MV-4-11 (cell line): ENCODE measurements at regions not wholly inside any gene's neighbourhood (a gene's known extent, or its start where the extent isn't known, plus 50 kb on each side); places are given as distances from the start of the nearest gene placed in this dataset.
"Not testable (repeated sequence)": the region's sequence is repeated elsewhere in the genome, so short reads cannot be mapped to it uniquely, and the experiment has no call there.

Experiments
- DNase-seq: peaks from one replicate; lab custom pipeline; 2025; lab: John Stamatoyannopoulos, UW

GRCh38 chr1:79230751-79231150 lies 224.2 kb upstream of the ADGRL4 start:
- DNase-seq: not testable (repeated sequence)

- no peak for DNase-seq
Measured at GRCh38 chr1:79226963-79227362, 220.4 kb upstream of the ADGRL4 start.

DNA sequence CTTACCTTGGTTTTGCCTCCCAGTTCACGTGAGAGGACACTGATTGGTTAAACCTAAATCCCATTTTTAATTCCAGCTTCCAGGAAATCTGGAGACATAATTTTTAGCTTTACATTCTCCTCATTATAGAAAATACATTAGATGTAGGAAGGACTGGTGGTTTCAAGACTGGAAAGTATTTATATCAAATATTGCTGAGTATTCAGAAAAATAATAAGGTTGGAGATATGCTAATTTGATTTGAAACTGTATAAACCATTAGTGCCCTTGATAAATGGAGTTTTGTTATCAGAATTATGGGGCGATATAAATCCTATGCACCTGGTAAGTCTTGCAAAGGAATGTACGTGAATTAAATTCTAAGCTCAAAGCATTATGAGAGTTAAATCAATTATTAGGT lies 218.0 kb upstream of the ADGRL4 start:
- DNase-seq: no peak

DNA sequence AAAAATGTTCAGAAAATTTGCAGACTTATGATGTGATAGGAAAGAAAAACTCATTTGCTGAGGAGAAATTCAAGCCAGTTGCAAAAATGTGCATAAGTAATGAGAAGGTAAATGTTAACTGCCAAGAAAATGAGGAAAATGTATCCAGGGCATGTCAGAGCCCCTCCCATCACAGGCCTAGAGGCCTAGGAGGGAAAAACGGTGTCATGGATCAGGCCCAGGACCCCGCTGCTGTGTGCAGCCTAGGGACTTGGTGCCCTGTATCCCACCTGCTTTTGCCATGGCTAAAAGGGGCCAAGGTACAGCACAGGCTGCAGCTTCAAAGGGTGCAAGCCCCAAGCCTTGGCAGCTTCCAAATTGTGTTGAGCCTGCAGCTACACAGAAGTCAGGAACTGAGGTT lies 214.0 kb upstream of the ADGRL4 start:
- no peak for DNase-seq

GRCh38 chr1:79215311-79215710 lies 208.8 kb upstream of the ADGRL4 start:
- DNase-seq: no peak

DNA sequence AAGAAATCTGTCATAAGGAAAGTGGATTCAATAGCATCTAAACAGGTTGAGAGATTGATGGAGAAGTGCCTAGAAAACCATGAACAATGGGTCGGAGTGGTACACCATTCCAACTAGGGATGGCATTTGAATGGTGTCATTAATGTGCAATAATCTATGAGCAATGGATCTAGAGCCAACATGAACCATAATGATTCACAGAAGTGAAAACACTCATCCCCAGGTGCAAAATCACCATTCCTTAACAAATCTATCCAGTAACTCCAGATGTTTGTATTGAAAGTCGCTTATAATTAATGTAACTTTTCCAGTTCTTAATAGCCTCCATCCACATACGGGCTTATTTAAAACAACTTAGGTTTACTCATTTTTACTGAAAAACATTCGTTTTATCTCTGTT lies 201.3 kb upstream of the ADGRL4 start:
- DNase-seq: no peak

DNA sequence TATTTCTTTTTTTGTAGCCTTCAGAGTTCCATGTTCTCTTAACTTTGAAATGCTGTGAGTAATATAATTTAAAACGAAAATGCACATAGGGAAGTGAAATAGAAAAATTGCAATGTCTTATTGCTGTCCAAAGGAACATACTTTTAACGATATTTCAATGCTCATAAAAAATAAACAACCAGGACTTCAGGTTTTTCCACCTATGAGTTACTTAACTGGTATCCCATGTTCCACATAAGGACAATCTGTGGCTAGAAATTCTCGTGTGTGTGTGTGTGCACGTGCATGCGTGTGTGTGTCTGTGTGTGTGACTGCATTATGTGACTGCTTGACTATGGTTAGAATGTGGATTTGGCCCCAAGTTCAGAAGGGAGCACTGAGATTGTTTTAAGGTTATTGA lies 200.8 kb upstream of the ADGRL4 start:
- DNase-seq: no peak

DNA sequence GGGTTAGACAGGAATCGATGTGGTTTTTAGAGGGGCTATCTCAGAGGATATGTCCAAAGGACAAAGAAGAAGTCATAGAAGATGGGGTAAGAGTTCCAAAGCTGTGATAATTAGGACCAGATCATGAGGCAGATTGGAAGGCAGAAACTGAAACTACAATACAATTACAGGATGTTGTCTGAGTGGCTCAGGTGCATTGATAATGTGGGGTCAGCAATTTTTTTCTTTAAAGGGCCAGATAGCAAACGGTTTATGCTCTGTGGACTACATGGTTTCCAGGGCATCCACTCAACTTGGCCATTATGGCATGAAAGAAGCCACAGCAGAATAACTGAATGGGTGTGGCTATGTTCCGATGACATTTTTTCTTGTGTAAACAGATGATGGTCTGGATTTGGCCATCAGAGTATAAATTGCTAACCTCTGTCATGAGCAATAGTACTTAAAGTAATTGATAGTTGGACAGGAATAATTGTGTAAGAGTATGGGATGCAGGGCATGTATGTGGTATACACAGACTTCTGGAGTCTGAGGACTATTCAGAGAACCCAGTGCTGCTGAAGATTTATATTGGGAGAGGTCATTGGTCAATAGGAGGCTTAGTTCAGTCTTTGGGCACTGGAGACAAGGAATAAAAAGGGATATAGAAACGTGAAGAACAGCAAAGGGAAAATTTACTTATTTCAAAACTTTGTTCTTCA lies 198.4 kb upstream of the ADGRL4 start:
- DNase-seq: no peak

DNA sequence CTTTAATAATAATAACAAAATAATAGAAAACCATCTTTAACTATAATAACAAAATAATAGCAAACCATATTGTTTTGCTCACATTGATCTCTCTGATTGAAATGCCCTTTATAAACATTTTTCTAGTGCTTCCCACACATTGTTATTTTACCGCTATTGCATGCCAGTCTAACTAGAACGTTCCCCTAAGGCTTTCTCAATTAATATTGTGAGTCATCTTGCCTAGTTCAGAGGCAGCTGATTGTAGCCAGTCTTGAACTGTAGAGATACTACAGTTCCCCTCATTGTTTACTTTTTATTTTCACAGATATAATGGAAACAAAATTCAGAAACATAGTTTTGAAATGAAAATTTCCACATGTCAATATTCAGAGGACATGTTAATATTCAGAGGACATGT lies 192.3 kb upstream of the ADGRL4 start:
- no peak for DNase-seq

- DNase-seq: peak; percentile 19
Measured at GRCh38 chr1:79197421-79197820, 190.9 kb upstream of the ADGRL4 start.

DNA sequence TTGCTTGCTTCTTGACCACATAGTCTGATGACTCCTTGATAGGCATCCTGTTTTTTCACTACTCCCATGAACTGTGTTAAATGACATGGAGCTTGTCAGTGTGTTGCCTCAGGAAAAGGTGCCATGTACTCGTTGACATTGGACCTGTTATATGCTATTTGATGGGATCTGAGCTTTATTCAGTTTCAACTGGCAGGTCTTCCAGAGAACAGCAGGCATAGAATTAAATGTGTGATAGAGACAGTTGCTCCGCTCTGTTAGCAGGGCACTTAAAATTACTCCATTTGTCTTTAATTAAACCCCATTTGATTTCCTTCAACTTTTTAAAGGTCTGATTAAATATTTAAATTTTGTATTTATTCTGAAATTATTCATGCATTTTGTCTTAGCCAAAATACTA lies 189.7 kb upstream of the ADGRL4 start:
- DNase-seq: no peak

GRCh38 chr1:79193211-79194079 lies 186.9 kb upstream of the ADGRL4 start:
- no peak for DNase-seq

DNA sequence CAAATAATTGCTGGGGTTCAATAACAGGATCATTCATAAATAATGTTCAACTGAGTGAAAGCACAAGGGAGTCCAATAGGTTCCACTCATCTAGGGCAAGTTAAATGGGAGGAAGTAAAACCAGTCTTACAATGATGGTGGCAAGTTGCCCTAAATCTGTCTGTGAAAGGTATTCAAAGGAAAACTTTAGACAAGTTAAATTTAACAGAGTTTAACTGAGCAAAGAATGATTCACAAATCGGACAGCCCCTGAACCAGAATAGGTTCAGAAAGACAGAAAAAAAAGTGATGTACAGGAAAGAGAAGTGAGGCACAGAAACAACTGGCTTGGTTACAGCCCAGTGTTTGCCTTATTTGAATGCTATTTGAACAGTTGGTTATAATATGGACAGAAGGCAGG lies 183.5 kb upstream of the ADGRL4 start:
- no peak for DNase-seq

- no peak for DNase-seq
Measured at GRCh38 chr1:79188337-79188736, 181.8 kb upstream of the ADGRL4 start.

GRCh38 chr1:79186260-79186659 lies 179.7 kb upstream of the ADGRL4 start:
- no peak for DNase-seq

- no peak for DNase-seq
Measured at GRCh38 chr1:79177844-79178243, 171.3 kb upstream of the ADGRL4 start.

GRCh38 chr1:79161077-79161476 lies 154.5 kb upstream of the ADGRL4 start:
- no peak for DNase-seq

- DNase-seq: no peak
Measured at GRCh38 chr1:79155991-79156390, 149.5 kb upstream of the ADGRL4 start.

DNA sequence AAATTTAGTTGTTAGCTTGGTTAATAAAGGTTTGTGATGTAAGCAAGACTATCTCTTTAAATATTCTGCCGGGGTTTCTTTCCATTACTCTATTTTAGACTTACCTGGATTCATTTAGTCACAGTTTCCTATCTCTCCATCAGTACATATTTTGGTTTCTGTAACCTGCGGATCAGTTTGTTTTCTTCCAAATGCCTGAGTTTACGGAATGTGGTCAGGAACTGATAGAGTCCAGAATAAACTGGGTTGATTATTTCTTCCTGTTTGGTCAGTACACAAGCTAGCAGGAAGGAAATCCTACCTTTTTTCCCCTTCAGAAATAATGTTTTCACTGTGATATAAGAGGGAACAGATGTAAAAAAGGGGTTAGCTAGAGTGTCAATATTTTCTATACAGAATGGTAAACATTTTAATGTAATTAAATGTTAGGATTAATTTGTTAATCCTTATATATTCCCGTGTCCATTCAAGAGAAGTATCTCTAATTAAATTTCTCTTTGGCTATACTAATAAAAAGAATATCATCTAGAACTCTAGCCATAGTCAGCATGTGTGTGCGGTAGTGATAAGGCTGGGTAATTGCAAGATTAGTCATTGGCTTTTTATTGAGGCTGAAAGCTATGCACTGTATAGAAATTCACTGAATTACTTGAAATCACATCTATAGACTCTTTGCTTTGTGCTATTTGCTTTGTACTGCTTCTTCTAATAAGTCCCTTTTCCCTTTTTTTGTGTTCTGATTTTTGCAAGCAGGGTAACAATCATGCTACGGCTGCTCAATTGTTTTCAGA lies 144.7 kb upstream of the ADGRL4 start:
- DNase-seq: no peak

- no peak for DNase-seq
Measured at GRCh38 chr1:79150576-79150975, 144.0 kb upstream of the ADGRL4 start.

GRCh38 chr1:79138227-79138626 lies 131.7 kb upstream of the ADGRL4 start:
- not testable (repeated sequence) for DNase-seq

GRCh38 chr1:79133774-79134364 lies 127.3 kb upstream of the ADGRL4 start:
- DNase-seq: no peak
